MM.1S (cell line): ENCODE measurements at regions not wholly inside any gene's neighbourhood (a gene's known extent, or its start where the extent isn't known, plus 50 kb on each side); places are given as distances from the start of the nearest gene placed in this dataset.

Experiments used
- EZH2 ChIP-seq: fragments of 300-600 bp; sonication (generic); optimal IDR thresholded peaks from 2 replicates; pipeline ENCODE3; 2017; ENCODE audit warnings: low read depth, mild to moderate bottlenecking, antibody characterized with exemption, low read length, mixed read lengths
- TF ChIP-seq, protein P1 (sequence below): fragments of 300-600 bp; sonication (generic); IDR thresholded peaks from 2 replicates; pipeline ENCODE4 v1.5.1; 2016; ENCODE audit warnings: antibody characterized with exemption, low read length, mixed read lengths

DNA sequence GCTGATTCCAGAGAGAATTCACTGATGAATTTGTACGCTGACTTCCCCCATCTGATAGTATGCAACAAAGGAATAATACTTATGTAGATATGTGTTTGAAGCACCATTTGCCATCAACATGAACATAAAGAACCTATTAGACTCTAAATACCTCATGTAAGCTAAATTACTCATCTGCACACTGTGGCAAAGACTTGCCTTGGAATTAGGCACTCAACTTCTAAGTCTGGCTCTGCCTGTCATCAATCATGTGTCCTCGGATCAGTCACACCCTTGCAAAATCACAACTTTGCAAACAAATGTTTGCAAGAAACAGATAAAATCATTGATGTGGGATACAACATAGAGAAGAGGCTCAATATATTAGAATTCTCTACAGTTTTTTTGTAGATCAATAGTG is 169.9 kb upstream of the LDB2 start:
- TF ChIP-seq, protein P1, sequence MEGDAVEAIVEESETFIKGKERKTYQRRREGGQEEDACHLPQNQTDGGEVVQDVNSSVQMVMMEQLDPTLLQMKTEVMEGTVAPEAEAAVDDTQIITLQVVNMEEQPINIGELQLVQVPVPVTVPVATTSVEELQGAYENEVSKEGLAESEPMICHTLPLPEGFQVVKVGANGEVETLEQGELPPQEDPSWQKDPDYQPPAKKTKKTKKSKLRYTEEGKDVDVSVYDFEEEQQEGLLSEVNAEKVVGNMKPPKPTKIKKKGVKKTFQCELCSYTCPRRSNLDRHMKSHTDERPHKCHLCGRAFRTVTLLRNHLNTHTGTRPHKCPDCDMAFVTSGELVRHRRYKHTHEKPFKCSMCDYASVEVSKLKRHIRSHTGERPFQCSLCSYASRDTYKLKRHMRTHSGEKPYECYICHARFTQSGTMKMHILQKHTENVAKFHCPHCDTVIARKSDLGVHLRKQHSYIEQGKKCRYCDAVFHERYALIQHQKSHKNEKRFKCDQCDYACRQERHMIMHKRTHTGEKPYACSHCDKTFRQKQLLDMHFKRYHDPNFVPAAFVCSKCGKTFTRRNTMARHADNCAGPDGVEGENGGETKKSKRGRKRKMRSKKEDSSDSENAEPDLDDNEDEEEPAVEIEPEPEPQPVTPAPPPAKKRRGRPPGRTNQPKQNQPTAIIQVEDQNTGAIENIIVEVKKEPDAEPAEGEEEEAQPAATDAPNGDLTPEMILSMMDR: no peak
- no peak for TF ChIP-seq EZH2
